SK-N-MC (cell line): ENCODE measurements at regions not wholly inside any gene's neighbourhood (a gene's known extent, or its start where the extent isn't known, plus 50 kb on each side); places are given as distances from the start of the nearest gene placed in this dataset.

Source experiments
- EZH2 ChIP-seq: fragments of 200-600 bp; sonication (generic); IDR thresholded peaks from one replicate; pipeline ENCODE4 v1.6.1; 2017; ENCODE audit warnings: antibody characterized with exemption
- FOXP2 ChIP-seq: optimal IDR thresholded peaks from 2 replicates; pipeline ENCODE3; 2011; ENCODE audit warnings: mild to moderate bottlenecking, moderate library complexity; ENCODE audit not compliant: insufficient read depth; ENCODE audit errors: extremely low read length, control extremely low read depth
- POLR2AphosphoS5 ChIP-seq: IDR thresholded peaks from 2 replicates; pipeline ENCODE4 v1.6.1; 2012; ENCODE audit warnings: mild to moderate bottlenecking, low read depth, low read length, borderline replicate concordance

DNA sequence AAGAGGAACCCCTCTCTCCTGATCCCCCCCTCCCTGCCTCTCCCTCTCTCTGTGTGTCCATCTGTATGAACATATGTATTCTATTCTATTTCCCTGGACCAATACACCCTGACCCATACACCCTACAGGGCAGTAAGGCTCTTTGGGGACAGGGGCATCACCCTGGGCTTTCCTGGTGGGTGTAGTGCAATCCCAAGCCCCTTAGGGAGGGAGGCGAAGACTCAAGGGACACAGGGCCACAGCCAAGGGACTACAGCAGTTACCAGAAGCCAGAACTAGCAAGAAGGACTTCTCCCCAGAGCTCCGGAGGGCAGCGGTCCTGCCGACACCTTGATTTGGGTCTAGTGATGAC is 214.2 kb upstream of the RAB6C start:
- no peak for TF ChIP-seq EZH2
- no peak for TF ChIP-seq POLR2AphosphoS5
- TF ChIP-seq FOXP2 = no peak
